Caco-2 (cell line): ENCODE measurements at regions not wholly inside any gene's neighbourhood (a gene's known extent, or its start where the extent isn't known, plus 50 kb on each side); places are given as distances from the start of the nearest gene placed in this dataset.

Experiments used
- BruUV-seq: library from RNA; stranded (reverse); fragments of 400-500 nt; replicated peaks from 2 replicates; lab custom pipeline; 2021; lab: Mats Ljungman, UMichigan
- CTCF ChIA-PET: fragments of 300-600 bp; sonication (Branson Sonifier 250); formaldehyde crosslinking; loops from one replicate; lab custom pipeline; 2022; ENCODE audit warnings: antibody characterized with exemption; lab: Charles Lee
- POLR2A ChIA-PET: fragments of 300-600 bp; sonication (Branson Sonifier 250); formaldehyde crosslinking; loops from one replicate; lab custom pipeline; 2022; ENCODE audit warnings: antibody characterized with exemption; lab: Charles Lee
- DNase-seq, 2 experiments: peaks; one replicate each; pipeline versions ENCODE4 v3.0.0 to v3.0.0-alpha.2; 2020 to 2022
- H3K27me3 ChIP-seq: replicated peaks from 2 replicates; pipeline ENCODE4 v1.6.0; 2011; ENCODE audit warnings: low read length; ENCODE audit not compliant: control insufficient read depth, insufficient read depth
- H3K36me3 ChIP-seq: 2 replicates; pipeline ENCODE4 v1.5.1; 2011; ENCODE audit warnings: low read length; ENCODE audit not compliant: control insufficient read depth, insufficient read depth
- H3K4me1 ChIP-seq: fragments of 250-450 bp; sonication (Bioruptor Pico); 2 replicates; pipeline ENCODE4 v1.5.1; 2020; ENCODE audit warnings: mild to moderate bottlenecking
- H3K4me3 ChIP-seq: 2 replicates; pipeline ENCODE4 v1.5.1; 2011; ENCODE audit warnings: low read depth, mild to moderate bottlenecking, control low read depth, low read length
- H3K9me3 ChIP-seq: fragments of 250-450 bp; sonication (Bioruptor Pico); 2 replicates; pipeline ENCODE4 v1.5.1; 2020; ENCODE audit warnings: mild to moderate bottlenecking, moderate library complexity
- H3K27ac Mint-ChIP-seq: one replicate; pipeline ENCODE4 v1.8.0; 2022; ENCODE audit warnings: mixed read lengths; ENCODE audit not compliant: unreplicated experiment
- H3K27me3 Mint-ChIP-seq: one replicate; pipeline ENCODE4 v1.8.0; 2022; ENCODE audit warnings: mixed read lengths; ENCODE audit not compliant: insufficient read depth, unreplicated experiment
- H3K36me3 Mint-ChIP-seq: one replicate; pipeline ENCODE4 v1.8.0; 2022; ENCODE audit warnings: mild to moderate bottlenecking, mixed read lengths; ENCODE audit not compliant: insufficient read depth, unreplicated experiment
- H3K4me1 Mint-ChIP-seq: one replicate; pipeline ENCODE4 v1.8.0; 2022; ENCODE audit warnings: low read depth, mixed read lengths; ENCODE audit not compliant: unreplicated experiment
- H3K4me3 Mint-ChIP-seq: one replicate; pipeline ENCODE4 v1.8.0; 2022; ENCODE audit warnings: mild to moderate bottlenecking, moderate library complexity, mixed read lengths; ENCODE audit not compliant: unreplicated experiment
- H3K9me3 Mint-ChIP-seq: one replicate; pipeline ENCODE4 v1.8.0; 2022; ENCODE audit warnings: mixed read lengths; ENCODE audit not compliant: unreplicated experiment
- CTCF ChIP-seq, 2 experiments: fragments of 200-600 bp in 1 of 2; IDR thresholded peaks; 1 replicate in 1 of 2; 2 replicates in 1 of 2; pipeline versions ENCODE4 v1.5.1 to v1.8.0; 2011 to 2022; ENCODE audit warnings: antibody characterized with exemption in 1 of 2, control low read depth in 1 of 2, inconsistent platforms in 1 of 2, low read depth in 1 of 2, low read length in 1 of 2, mild to moderate bottlenecking in 1 of 2, moderate library complexity in 1 of 2; ENCODE audit not compliant: insufficient read depth in 1 of 2, severe bottlenecking in 1 of 2, unreplicated experiment in 1 of 2
- intact Hi-C: fragments of 100-400 bp; cut with micrococcal nuclease; formaldehyde crosslinking; loops from one replicate; pipeline ENCODE4 v1.10.0; 2022; ENCODE audit not compliant: unreplicated experiment

GRCh38 chr10:2340831-2341647 lies 603.7 kb upstream of the ADARB2 start:
- Histone ChIP-seq H3K4me1 (no peaks in the 10 kb centered on the region), H3K4me3 (no peak overlapping the region), H3K27me3 (no peaks in the 10 kb centered on the region), H3K36me3 (no peaks in the 10 kb centered on the region), H3K9me3 (no peaks in the 10 kb centered on the region)
- ChIA-PET POLR2A (no interaction called here), CTCF (no interaction called here)
- Mint-ChIP-seq H3K9me3 (no peaks in the 10 kb centered on the region), H3K27me3 (peaks cover 26% of the 10 kb centered on the region), H3K4me3 (no peak overlapping the region), H3K4me1 (no peaks in the 10 kb centered on the region), H3K27ac (no peak overlapping the region), H3K36me3 (no peaks in the 10 kb centered on the region)
- DNase-seq, result no peak
- no TSS peak for BruUV-seq
- intact Hi-C loops, result no loop called here
- no peak for TF ChIP-seq CTCF (IDR thresholded peaks at IDR 0.05; ENCODE audit: insufficient read depth in 1 of 2, low read depth in 1 of 2, low read length in 1 of 2, severe bottlenecking in 1 of 2, unreplicated experiment in 1 of 2)

- no peak overlapping the region for H3K4me3 Mint-ChIP-seq
- Histone ChIP-seq H3K4me1 (no peaks in the 10 kb centered on the region), H3K4me3 (no peak overlapping the region), H3K36me3 (no peaks in the 10 kb centered on the region), H3K27me3 (no peaks in the 10 kb centered on the region), H3K9me3 (no peaks in the 10 kb centered on the region)
- intact Hi-C loops, result no loop called here
- no peaks in the 10 kb centered on the region for H3K4me1 Mint-ChIP-seq
- no peaks in the 10 kb centered on the region for H3K36me3 Mint-ChIP-seq
- TF ChIP-seq CTCF (IDR thresholded peaks at IDR 0.05; ENCODE audit: insufficient read depth in 1 of 2, low read depth in 1 of 2, low read length in 1 of 2, severe bottlenecking in 1 of 2, unreplicated experiment in 1 of 2), result no peak
- H3K9me3 Mint-ChIP-seq, result no peaks in the 10 kb centered on the region
- no TSS peak for BruUV-seq
- ChIA-PET CTCF (no interaction called here), POLR2A (no interaction called here)
- H3K27me3 Mint-ChIP-seq, result peaks cover 4% of the 10 kb centered on the region
- no peak overlapping the region for H3K27ac Mint-ChIP-seq
- DNase-seq, result no peak
These were observed 598.3 kb upstream of the ADARB2 start for GRCh38 chr10:2335626-2336025.

GRCh38 chr10:2334575-2334974 lies 597.2 kb upstream of the ADARB2 start:
- no peak for DNase-seq
- intact Hi-C loops, result no loop called here
- Mint-ChIP-seq H3K27me3 (peaks cover 8% of the 10 kb centered on the region), H3K27ac (no peak overlapping the region), H3K9me3 (no peaks in the 10 kb centered on the region), H3K36me3 (no peaks in the 10 kb centered on the region), H3K4me1 (no peaks in the 10 kb centered on the region), H3K4me3 (no peak overlapping the region)
- no peak for TF ChIP-seq CTCF (IDR thresholded peaks at IDR 0.05; ENCODE audit: insufficient read depth in 1 of 2, low read depth in 1 of 2, low read length in 1 of 2, severe bottlenecking in 1 of 2, unreplicated experiment in 1 of 2)
- Histone ChIP-seq H3K27me3 (no peaks in the 10 kb centered on the region), H3K36me3 (no peaks in the 10 kb centered on the region), H3K4me3 (no peak overlapping the region), H3K9me3 (no peaks in the 10 kb centered on the region), H3K4me1 (no peaks in the 10 kb centered on the region)
- POLR2A ChIA-PET, result no interaction called here
- CTCF ChIA-PET, result no interaction called here
- BruUV-seq, result no TSS peak
